ENCODE measurements at regions not wholly inside any gene's neighbourhood (a gene's known extent, or its start where the extent isn't known, plus 50 kb on each side); places are given as distances from the start of the nearest gene placed in this dataset.

GRCh38 chr11:126121296-126121695 is 58.6 kb upstream of the CDON start:
- POLR2A ChIA-PET, result no interaction called here
- BruUV-seq (replicated peaks), result no TSS peak
- no peak overlapping the region for H3K27ac ChIP-seq (ENCODE audit: insufficient read depth, low read depth, low read length)
- H3K4me3 ChIP-seq (replicated peaks in 1 of 3; ENCODE audit: insufficient read depth in 1 of 3, low read depth in 1 of 3, low read length in 3 of 3), result no peak overlapping the region
- H3K27me3 ChIP-seq (ENCODE audit: control insufficient read depth in 2 of 2, insufficient read depth in 2 of 2, low read length in 2 of 2), result no peaks in the 10 kb centered on the region
- H3K4me1 ChIP-seq (ENCODE audit: control insufficient read depth, extremely low read depth, insufficient read depth, low read length), result no peaks in the 10 kb centered on the region
- H3K9me3 ChIP-seq (replicated peaks; ENCODE audit: control insufficient read depth, insufficient read depth, low read length), result no peaks in the 10 kb centered on the region
- TF ChIP-seq EZH2 (IDR thresholded peaks at IDR 0.05; ENCODE audit: borderline replicate concordance, low read depth, low read length, severe bottlenecking), result no peak
- TF ChIP-seq MAX (IDR thresholded peaks at IDR 0.05; ENCODE audit: insufficient read depth, insufficient read length), result no peak
- no peak for TF ChIP-seq CTCF (IDR thresholded peaks at IDR 0.05; ENCODE audit: extremely low read depth in 1 of 2, insufficient read depth in 1 of 2, low read depth in 1 of 2, low read length in 2 of 2)
- no peak for TF ChIP-seq MYC (IDR thresholded peaks at IDR 0.05; ENCODE audit: low read depth, low read length)
- TF ChIP-seq POLR2A (IDR thresholded peaks at IDR 0.05; ENCODE audit: low read depth, low read length), result no peak
- TF ChIP-seq POLR2AphosphoS5 (IDR thresholded peaks at IDR 0.05; ENCODE audit: insufficient read depth, low read depth, low read length), result no peak
- no peak for TF ChIP-seq JUN (IDR thresholded peaks at IDR 0.05; ENCODE audit: borderline replicate concordance, insufficient read depth, insufficient read length, low read depth)
- TF ChIP-seq FOS (IDR thresholded peaks at IDR 0.05; ENCODE audit: borderline replicate concordance, insufficient read depth, low read length), result no peak
- TF ChIP-seq GATA2 (IDR thresholded peaks at IDR 0.05; ENCODE audit: insufficient read depth, insufficient read length, low read depth, low read length), result no peak
- FAIRE-seq (no peak), DNase-seq (ENCODE audit: low read depth, low spot score) (no peak)
- intact Hi-C loops (cut with micrococcal nuclease), result no loop called here
- no peak overlapping the region for H3K4me2 ChIP-seq (ENCODE audit: insufficient read depth, low read length)
- no peaks in the 10 kb centered on the region for H3K79me2 ChIP-seq (ENCODE audit: control insufficient read depth, insufficient read depth, low read length)
- no peak overlapping the region for H2AFZ ChIP-seq (ENCODE audit: low read depth, low read length)
- H3K36me3 ChIP-seq (ENCODE audit: control insufficient read depth in 2 of 2, extremely low read depth in 1 of 2, insufficient read depth in 2 of 2, low read length in 2 of 2), result no peaks in the 10 kb centered on the region
- dilution Hi-C loops (cut with MboI; ENCODE audit: extremely low pct_ligation_motif_present, low sequenced_read_pairs), result no loop called here
- CTCF ChIA-PET, result no interaction called here
- H4K20me1 ChIP-seq (replicated peaks; ENCODE audit: control insufficient read depth, extremely low read depth, insufficient read depth, low read length), result no peaks in the 10 kb centered on the region
- H3K9me1 ChIP-seq (replicated peaks; ENCODE audit: control insufficient read depth, extremely low read depth, insufficient read depth, low read length), result no peaks in the 10 kb centered on the region
- no peak overlapping the region for H3K9ac ChIP-seq (replicated peaks; ENCODE audit: extremely low read depth, insufficient read depth, low read length)
